Smooth muscle cell (in vitro differentiated cells): ENCODE measurements at regions not wholly inside any gene's neighbourhood (a gene's known extent, or its start where the extent isn't known, plus 50 kb on each side); places are given as distances from the start of the nearest gene placed in this dataset.

Experiments used
- DNase-seq: peaks from one replicate; lab custom pipeline; 2025; ENCODE audit not compliant: unreplicated experiment; lab: John Stamatoyannopoulos, UW
- H2AFZ ChIP-seq: fragments of 200-600 bp; sonication (generic); 2 replicates; pipeline ENCODE4 v1.6.0; 2016; ENCODE audit warnings: antibody characterized with exemption, low read depth, mild to moderate bottlenecking
- H3F3A ChIP-seq: fragments of 200-600 bp; sonication (generic); 2 replicates; pipeline ENCODE4 v1.6.0; 2017; ENCODE audit warnings: antibody characterized with exemption, low read depth
- H3K27ac ChIP-seq: fragments of 200-600 bp; sonication (generic); 2 replicates; pipeline ENCODE4 v1.5.1; 2016; ENCODE audit warnings: low read depth, mild to moderate bottlenecking
- H3K27me3 ChIP-seq: fragments of 200-600 bp; sonication (generic); 2 replicates; pipeline ENCODE4 v1.6.1; 2016; ENCODE audit warnings: low read depth, mild to moderate bottlenecking
- H3K36me3 ChIP-seq: fragments of 200-600 bp; sonication (generic); 2 replicates; pipeline ENCODE4 v1.5.1; 2016; ENCODE audit warnings: low read depth
- H3K4me1 ChIP-seq: fragments of 200-600 bp; sonication (generic); 2 replicates; pipeline ENCODE4 v1.5.1; 2016; ENCODE audit warnings: low read depth
- H3K4me2 ChIP-seq: fragments of 200-600 bp; sonication (generic); 2 replicates; pipeline ENCODE4 v1.6.0; 2016; ENCODE audit warnings: mild to moderate bottlenecking
- H3K4me3 ChIP-seq: fragments of 200-600 bp; sonication (generic); 2 replicates; pipeline ENCODE4 v1.5.1; 2016; ENCODE audit warnings: mild to moderate bottlenecking
- H3K79me2 ChIP-seq: fragments of 200-600 bp; sonication (generic); 2 replicates; pipeline ENCODE4 v1.6.0; 2016; ENCODE audit warnings: low read depth, mild to moderate bottlenecking
- H3K9ac ChIP-seq: fragments of 200-600 bp; sonication (generic); 2 replicates; pipeline ENCODE4 v1.6.0; 2016; ENCODE audit warnings: low read depth
- H3K9me3 ChIP-seq: fragments of 200-600 bp; sonication (generic); replicated peaks from 2 replicates; pipeline ENCODE4 v1.5.1; 2016; ENCODE audit warnings: low read depth
- H4K20me1 ChIP-seq: fragments of 200-600 bp; sonication (generic); 2 replicates; pipeline ENCODE4 v1.6.0; 2016; ENCODE audit warnings: low read depth
- WGBS: methylation state at CpG from one replicate; pipeline ENCODE4 v1.1.7; 2016; ENCODE audit warnings: low lambda C conversion rate; 5-methylcytosine and 5-hydroxymethylcytosine counted together
- TF ChIP-seq, protein P1 (sequence below): fragments of 200-600 bp; sonication (generic); IDR thresholded peaks from 2 replicates; pipeline ENCODE4 v1.5.1; 2017; ENCODE audit warnings: borderline replicate concordance, mild to moderate bottlenecking, antibody characterized with exemption; ENCODE audit not compliant: insufficient read depth, poor library complexity, severe bottlenecking

GRCh38 chr5:105696440-105696839 lies 1974.3 kb downstream of the EFNA5 start:
- H3K27ac ChIP-seq, result no peak overlapping the region
- TF ChIP-seq, protein P1, sequence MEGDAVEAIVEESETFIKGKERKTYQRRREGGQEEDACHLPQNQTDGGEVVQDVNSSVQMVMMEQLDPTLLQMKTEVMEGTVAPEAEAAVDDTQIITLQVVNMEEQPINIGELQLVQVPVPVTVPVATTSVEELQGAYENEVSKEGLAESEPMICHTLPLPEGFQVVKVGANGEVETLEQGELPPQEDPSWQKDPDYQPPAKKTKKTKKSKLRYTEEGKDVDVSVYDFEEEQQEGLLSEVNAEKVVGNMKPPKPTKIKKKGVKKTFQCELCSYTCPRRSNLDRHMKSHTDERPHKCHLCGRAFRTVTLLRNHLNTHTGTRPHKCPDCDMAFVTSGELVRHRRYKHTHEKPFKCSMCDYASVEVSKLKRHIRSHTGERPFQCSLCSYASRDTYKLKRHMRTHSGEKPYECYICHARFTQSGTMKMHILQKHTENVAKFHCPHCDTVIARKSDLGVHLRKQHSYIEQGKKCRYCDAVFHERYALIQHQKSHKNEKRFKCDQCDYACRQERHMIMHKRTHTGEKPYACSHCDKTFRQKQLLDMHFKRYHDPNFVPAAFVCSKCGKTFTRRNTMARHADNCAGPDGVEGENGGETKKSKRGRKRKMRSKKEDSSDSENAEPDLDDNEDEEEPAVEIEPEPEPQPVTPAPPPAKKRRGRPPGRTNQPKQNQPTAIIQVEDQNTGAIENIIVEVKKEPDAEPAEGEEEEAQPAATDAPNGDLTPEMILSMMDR, result no peak
- H3K9me3 ChIP-seq, result peaks cover 2% of the 10 kb centered on the region
- DNase-seq, result no peak
- no peak overlapping the region for H3K4me3 ChIP-seq
- H3K79me2 ChIP-seq, result no peaks in the 10 kb centered on the region
- H4K20me1 ChIP-seq, result no peaks in the 10 kb centered on the region
- H3K27me3 ChIP-seq, result no peaks in the 10 kb centered on the region
- H3F3A ChIP-seq, result no peaks in the 10 kb centered on the region
- H3K9ac ChIP-seq, result no peak overlapping the region
- H3K36me3 ChIP-seq, result no peaks in the 10 kb centered on the region
- no peak overlapping the region for H3K4me2 ChIP-seq
- 95% methylated on average over 2 of the region's 2 CpGs for WGBS
- H3K4me1 ChIP-seq, result no peaks in the 10 kb centered on the region
- no peak overlapping the region for H2AFZ ChIP-seq

GRCh38 chr5:105695941-105696340 lies 1974.8 kb downstream of the EFNA5 start:
- Histone ChIP-seq H3F3A (no peaks in the 10 kb centered on the region), H2AFZ (no peak overlapping the region), H3K4me3 (no peak overlapping the region), H4K20me1 (no peaks in the 10 kb centered on the region), H3K9ac (no peak overlapping the region), H3K9me3 (no peaks in the 10 kb centered on the region), H3K36me3 (no peaks in the 10 kb centered on the region), H3K4me2 (no peak overlapping the region), H3K27me3 (no peaks in the 10 kb centered on the region), H3K79me2 (no peaks in the 10 kb centered on the region), H3K27ac (no peak overlapping the region), H3K4me1 (no peaks in the 10 kb centered on the region)
- WGBS, result 83% methylated on average over 2 of the region's 2 CpGs
- no peak for DNase-seq
- TF ChIP-seq, protein P1, result no peak

- TF ChIP-seq, protein P1, result no peak
- Histone ChIP-seq H3K4me2 (no peak overlapping the region), H2AFZ (no peak overlapping the region), H3K9me3 (no peaks in the 10 kb centered on the region), H3K4me1 (peaks cover 8% of the 10 kb centered on the region), H3K27me3 (no peaks in the 10 kb centered on the region), H3K27ac (no peak overlapping the region), H3K36me3 (no peaks in the 10 kb centered on the region), H3K9ac (no peak overlapping the region), H3F3A (no peaks in the 10 kb centered on the region), H3K79me2 (no peaks in the 10 kb centered on the region), H3K4me3 (no peak overlapping the region), H4K20me1 (no peaks in the 10 kb centered on the region)
- WGBS, result 98% methylated on average over 3 of the region's 3 CpGs
- no peak for DNase-seq
Measured at GRCh38 chr5:105689596-105689995, 1981.1 kb downstream of the EFNA5 start.

GRCh38 chr5:105688227-105688792 lies 1982.4 kb downstream of the EFNA5 start:
- Histone ChIP-seq H3K9ac (no peak overlapping the region), H3K9me3 (no peaks in the 10 kb centered on the region), H3K4me1 (peaks cover 8% of the 10 kb centered on the region), H3K4me3 (no peak overlapping the region), H3K36me3 (no peaks in the 10 kb centered on the region), H3K27me3 (no peaks in the 10 kb centered on the region), H3K4me2 (no peak overlapping the region), H3K79me2 (no peaks in the 10 kb centered on the region), H3F3A (no peaks in the 10 kb centered on the region), H4K20me1 (no peaks in the 10 kb centered on the region), H3K27ac (no peak overlapping the region), H2AFZ (no peak overlapping the region)
- DNase-seq, result no peak
- WGBS, result 85% methylated on average over 4 of the region's 4 CpGs
- TF ChIP-seq, protein P1, result no peak
